ENCODE measurements at regions not wholly inside any gene's neighbourhood (a gene's known extent, or its start where the extent isn't known, plus 50 kb on each side); places are given as distances from the start of the nearest gene placed in this dataset.

DNA sequence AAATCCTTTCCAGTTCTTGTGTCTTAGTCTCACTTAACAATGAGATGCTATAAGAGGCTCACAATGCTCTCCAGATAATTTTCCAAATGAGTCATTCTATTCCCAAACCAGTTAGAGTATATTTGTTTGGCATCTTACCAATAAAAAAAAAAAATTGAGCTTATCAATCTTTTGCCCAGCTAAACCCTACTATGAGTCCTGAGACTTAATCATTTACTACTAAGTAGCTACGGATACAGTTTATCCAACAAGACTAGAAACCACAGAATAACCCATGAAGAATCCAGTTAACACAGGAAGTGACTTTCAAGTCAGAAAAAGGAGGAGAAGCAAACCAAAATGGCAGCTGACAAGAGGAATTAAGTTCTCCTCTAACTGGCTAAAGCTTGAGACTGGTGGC is 330.3 kb upstream of the XYLT1 start:
- no peak for DNase-seq (ENCODE audit: low spot score)

DNA sequence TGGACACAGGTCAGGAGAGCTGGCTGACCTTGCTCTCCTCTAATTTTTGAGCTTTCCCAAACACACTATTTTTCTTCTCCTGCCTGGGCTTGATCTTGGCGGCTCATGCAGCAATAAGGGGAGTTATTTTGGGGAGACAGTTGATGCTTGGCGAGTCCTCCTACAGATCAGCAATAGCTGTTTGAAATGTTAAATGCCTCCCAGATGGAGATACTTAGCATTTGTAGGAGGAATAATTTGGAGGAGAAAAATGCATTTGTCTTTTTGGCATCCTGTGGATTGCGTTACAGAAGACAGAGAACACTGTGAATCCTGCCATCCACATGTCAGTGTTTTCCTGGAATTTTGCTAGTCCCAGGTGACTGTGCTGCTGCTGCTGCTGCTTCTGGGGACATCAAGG is 328.0 kb upstream of the XYLT1 start:
- no peak for DNase-seq (ENCODE audit: low spot score)

DNA sequence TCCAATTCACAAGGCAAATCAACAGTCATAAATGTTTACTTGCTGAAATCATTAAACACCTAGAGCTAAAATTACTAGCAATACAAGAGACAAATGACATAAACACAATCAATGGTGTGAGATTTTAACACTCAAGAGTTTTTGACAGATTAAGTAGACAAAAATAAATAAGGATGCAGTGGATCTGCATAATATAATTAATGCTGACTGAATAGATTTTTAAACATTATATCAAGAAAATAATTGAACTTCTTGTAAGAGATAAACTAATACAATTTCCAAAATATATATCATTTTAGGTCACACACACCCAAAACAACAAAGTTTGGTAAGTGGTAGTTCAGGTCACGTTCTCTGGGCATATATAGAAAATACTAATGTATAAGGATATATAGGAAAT is 322.6 kb upstream of the XYLT1 start:
- DNase-seq (ENCODE audit: low spot score): no peak

- DNase-seq (ENCODE audit: low spot score): no peak
Observed at GRCh38 chr16:17784073-17784472, 313.3 kb upstream of the XYLT1 start.

- no peak for DNase-seq (ENCODE audit: low spot score)
Observed at GRCh38 chr16:17780181-17780580, 309.4 kb upstream of the XYLT1 start.

DNA sequence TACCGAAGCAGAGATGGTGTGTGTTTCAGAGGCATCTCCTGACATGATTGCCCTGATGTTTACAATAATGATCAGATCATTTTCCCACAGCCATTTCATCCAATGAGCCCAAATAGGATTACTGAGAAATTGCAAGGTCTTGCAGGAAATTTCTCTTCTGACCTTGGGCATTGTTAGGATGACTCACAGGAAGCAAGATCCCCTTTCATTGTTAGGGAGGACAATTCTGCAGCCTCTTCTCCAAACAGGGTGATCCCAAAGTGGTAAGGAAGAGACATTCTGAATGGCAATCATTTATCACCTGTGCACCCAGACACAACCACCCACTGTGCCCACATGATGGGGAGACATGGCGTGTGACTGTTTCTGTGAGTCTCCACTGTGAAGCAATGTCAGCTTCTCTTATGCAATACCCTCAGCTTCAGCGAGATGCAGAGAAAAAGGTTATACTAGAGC is 306.7 kb upstream of the XYLT1 start:
- DNase-seq (ENCODE audit: low spot score): no peak

GRCh38 chr16:17776888-17777287 is 306.1 kb upstream of the XYLT1 start:
- no peak for DNase-seq (ENCODE audit: low spot score)

DNA sequence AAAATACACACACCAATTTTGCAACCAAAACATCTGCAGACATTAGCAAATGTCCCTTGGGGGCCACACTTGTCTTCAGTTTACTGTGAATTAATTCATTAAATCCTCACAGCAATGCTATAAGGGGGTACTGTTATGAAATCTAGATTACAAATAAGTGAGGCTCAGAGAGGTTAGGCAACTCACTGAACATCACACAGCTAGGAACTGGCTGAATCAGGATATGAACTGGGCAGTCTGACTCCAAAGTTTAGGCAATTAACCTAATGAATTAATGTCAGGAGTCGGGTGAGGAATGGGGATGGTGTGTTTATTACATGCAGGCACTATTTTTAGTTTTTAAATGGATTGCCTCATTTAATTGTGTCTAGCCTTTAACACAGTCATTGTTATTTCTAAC is 305.7 kb upstream of the XYLT1 start:
- DNase-seq (ENCODE audit: low spot score): no peak

GRCh38 chr16:17775061-17775460 is 304.3 kb upstream of the XYLT1 start:
- DNase-seq (ENCODE audit: low spot score): no peak

- no peak for DNase-seq (ENCODE audit: low spot score)
Observed at GRCh38 chr16:17773698-17774101, 302.9 kb upstream of the XYLT1 start.

DNA sequence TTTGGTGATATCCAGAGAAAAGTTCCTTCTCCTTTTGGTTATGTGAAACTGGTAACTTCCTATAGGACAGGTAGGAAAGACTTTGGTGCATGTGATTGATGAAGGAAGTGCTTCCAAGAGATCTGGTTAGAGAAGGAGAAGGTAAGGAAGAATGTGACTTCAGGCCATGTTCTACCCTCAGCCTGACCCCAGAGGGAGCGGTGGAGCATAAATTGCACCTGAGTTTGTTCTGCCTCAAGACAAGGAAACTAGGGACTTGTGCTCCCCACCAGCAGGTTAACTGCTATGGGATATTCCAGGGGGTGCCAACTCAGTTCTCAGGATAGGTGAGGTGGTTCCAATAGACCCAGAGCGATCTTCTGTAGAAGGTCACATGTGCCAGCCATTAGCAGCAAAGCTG is 299.3 kb upstream of the XYLT1 start:
- DNase-seq (ENCODE audit: low spot score): no peak

- no peak for DNase-seq (ENCODE audit: low spot score)
Observed at GRCh38 chr16:17769065-17769464, 298.3 kb upstream of the XYLT1 start.

DNA sequence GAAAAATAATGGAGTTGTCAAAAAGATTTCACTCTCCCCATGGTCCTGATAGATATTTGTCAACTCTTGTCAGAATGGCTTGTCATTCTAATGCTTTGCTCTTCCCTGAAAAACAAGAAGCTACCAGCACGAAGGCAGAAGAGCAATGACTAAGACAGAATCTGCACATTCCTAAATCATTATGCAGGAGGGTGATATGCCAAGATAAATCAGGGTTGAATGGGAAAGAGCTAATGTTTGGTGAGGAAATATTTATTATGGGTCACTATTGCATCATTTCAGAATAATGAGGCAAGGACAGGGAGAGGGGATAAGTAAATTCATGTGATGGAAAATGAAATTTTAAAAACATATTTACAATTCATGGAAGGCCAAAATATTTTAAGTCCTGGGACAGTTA is 297.5 kb upstream of the XYLT1 start:
- no peak for DNase-seq (ENCODE audit: low spot score)

DNA sequence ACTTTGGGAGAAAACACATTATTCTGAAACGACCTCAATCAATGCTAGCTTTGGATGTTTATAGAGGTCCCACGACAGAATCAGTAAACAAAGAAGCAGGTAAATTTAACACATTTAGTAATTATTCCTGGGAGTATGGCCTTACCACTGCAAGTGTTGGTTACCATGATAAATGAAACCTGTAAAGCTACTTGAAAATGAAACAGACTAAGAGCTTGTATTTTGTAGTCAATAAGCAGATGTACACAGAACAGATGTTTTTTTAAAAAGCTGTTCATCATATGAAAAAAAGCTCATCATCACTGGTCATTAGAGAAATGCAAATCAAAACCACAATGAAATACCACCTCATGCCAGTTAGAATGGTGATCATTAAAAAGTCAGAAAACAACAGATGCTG is 295.3 kb upstream of the XYLT1 start:
- DNase-seq (ENCODE audit: low spot score): no peak

DNA sequence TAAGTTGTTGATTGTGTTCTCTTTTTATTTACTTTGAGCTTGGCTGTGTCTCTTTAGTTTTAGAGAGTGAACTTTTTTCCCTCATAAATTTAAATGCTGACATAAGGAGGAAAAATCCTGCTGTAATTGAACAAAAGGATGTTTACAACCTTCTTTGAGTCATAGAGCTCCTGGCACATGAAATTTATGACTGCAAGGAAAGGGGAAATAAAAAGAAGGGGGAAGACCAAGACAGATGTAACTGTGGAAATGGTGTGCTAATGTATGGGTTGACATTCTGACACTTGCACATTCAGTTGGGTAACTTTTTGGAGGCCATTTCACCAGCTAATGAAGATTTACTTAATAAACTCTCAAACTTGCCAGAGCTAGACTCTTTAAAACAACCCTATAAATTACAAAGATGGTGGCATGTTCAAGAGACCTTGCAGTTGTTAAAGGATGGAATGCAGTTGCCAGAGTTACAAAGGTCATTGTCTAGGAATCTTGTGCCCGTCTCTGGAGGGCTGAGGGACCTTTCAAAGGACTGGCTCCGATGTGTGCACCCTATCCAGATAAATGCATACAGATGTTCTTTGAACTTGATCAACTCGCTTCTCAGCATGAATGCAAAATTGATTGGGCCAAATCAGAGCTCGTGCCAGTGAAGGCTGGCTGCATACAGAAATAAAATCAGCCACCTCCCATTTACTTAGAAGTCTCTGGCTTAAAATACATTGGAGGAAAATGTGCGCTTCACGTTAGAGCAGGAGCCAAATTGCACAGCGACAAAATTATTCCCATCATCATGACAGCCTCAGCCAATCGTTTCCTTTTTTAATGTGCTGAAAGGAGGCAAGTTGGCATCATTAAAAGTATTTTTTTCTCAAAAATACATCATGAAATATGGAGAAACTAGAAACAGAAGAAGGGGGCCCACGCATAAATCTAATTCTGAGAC is 289.0 kb upstream of the XYLT1 start:
- no peak for DNase-seq (ENCODE audit: low spot score)

DNA sequence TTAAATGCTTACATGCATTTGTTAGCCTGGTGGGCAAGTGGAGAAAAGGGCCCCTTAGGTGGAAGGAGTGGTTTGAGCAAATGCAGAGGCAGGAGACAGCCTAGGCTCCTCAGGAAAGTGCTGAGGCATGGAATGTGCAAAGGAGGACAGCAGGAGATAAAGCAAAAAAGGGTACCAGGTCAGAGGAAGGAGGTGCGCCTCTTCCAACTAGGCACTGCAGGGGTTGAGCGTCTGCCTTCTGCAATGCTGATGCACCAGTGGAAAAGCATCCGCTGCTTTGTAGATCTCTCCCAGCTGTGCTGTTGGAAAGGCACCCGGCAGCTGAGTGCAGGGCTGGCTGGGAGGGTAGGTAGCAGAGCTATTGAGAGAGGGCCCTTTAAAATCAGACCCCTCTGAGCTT is 287.0 kb upstream of the XYLT1 start:
- no peak for DNase-seq (ENCODE audit: low spot score)

DNA sequence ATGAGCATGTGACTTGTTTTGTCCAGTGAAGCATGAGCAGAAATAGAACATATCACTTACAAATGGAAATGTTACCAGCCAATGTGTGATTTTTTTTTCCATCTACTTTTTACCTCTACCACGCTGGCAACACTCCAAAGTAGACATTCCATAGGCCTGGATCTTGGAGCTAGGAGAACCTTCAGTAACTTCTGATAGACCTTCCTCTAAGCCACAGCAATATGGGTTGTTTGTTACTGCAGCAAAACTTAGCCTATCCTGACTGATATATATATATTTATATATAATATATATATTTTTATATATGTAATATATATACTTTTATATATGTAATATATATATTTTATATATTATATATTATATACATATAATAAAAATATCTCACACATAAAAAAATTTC is 284.4 kb upstream of the XYLT1 start:
- no peak for DNase-seq (ENCODE audit: low spot score)

GRCh38 chr16:17753434-17753833 is 282.7 kb upstream of the XYLT1 start:
- no peak for DNase-seq (ENCODE audit: low spot score)

DNA sequence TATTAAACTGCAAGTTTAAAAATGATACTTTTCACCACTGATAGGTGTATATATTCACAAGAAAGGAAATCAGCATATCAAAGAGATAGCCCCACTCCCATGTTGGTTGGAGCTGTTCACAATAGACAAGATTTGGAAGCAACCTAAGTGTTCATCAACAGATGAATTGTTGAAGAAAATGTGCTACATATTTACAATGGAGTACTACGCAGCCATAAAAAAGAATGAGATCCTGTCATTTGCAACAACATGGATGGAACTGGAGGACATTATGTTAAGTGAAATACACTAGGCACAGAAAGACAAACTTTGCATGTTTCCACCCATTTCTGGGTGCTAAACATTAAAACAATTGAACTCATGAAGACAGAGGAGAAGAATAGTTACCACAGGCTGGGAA is 278.9 kb upstream of the XYLT1 start:
- no peak for DNase-seq (ENCODE audit: low spot score)

DNA sequence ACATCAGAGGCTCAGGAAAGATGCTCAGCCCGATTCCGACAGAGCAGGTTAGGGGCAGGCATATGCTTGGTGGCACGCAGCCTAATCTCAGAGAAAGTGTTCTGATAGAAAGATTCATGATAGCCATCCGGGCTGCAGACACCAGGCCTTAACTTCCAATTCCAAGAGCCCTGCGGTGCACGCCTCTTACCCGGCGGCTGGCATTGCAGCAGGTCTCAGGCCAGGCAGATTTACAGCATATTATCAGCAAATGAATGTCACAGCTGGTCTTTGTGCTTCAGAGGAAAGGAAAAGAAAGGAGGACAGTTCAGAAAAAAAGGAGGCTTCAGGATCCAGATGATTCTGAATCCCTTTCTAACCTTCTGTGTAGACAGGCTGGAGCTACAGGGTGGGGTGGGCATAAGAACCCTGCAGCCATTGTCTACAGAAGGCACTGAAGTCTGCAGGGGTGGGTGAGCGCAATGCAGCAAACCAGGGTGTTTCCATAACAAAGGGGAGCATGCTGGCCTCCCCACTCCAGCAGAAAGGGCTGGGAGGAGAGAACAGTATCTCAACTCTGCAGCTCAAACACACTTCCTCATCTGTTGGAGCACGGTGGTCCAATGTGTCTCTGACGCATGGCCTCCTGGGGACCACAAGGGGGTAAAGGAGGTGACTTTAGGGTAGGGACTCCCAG is 277.4 kb upstream of the XYLT1 start:
- DNase-seq (ENCODE audit: low spot score): no peak

DNA sequence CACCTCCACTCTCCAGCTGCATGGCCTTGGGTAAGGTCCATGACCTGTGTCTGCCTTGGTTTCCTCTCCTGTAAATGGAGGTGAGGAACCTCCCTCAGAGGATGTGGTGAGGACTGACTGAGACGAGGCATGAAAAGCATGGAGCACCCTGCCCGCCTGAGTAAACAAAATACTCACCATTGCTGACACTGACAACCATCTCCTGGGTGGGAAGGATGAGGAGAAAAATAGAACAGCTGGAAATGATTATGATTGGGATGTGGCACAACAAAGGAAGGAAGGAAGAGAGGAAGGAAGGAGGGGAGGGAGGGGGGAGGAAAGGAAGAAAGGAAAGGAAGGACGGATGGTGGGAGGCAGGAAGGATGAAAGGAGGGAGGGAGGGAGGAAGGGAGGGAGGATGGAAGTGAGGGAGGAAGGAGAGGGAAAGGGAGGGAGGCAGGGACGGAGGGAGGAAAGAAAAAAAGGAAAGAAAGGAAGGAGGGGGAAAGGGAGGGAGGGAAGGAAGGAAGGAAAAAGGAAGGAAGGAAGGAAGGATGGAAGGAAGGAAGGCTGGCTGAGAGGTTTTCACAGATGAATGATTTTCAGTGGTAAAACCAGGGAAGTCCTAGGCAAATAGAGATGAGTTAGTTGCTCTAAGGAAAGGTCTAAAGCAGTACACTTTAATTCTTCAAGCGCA is 276.5 kb upstream of the XYLT1 start:
- no peak for DNase-seq (ENCODE audit: low spot score)

DNA sequence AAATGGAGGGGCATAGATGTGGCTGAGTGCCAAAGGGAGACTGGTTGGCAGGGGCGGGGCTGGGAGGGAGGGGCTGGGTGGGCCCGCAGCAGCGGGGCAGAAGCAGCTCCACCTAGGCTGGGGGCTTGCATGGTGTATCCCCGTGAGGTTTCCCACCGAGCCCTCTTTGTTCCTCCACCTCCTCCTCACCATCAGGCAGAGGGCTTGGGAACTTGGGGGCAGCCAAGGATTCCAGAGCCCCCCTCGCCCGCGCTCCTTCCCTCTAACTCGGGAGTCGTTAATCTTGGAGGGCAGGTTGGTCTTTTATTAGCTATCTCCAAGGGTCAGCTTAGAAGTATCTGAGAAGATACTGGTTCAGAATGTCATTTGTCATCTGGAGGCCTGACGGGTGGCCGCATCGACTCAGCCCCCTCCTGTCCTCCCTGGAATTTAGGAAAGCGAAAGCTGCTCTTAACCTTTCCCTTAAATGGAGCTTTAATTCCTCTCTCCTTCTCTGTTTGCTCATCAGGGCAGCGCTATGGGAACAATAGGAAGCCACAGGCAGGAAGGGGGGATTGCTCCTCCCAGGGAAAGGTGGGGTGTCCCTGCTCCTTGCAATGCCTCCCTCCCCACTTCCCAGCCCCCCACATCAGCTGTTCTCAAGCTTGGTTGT is 274.3 kb upstream of the XYLT1 start:
- no peak for DNase-seq (ENCODE audit: low spot score)

All from hematopoietic multipotent progenitor cell treated with erythropoietin and hydrocortisone succinate and interleukin-3 and kit ligand, for 15 days (in vitro differentiated cells).